ENCODE measurements at regions not wholly inside any gene's neighbourhood (a gene's known extent, or its start where the extent isn't known, plus 50 kb on each side); places are given as distances from the start of the nearest gene placed in this dataset.
"Not testable (repeated sequence)": the region's sequence is repeated elsewhere in the genome, so short reads cannot be mapped to it uniquely, and the experiment has no call there.

DNA sequence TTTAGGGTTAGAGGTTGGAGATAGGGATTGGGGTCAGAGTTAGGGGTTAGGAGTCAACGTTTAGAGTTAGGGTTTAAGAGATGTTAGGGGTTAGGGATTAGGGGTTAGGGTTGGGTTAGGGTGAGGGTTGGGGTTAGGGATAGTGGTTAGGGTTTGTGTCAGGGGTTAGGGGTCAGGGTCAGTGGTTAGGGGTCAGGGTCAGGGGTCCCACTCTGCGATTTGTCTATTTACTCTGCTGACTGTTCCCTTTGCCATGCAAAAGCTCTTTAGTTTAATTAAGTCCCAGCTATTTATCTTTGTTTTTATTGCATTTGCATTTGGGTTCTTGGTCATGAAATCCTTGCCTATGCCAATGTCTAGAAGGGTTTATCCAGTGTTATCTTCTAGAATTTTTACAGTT lies 1649.3 kb downstream of the SPATA31A7 start:
- H3K9me3 Mint-ChIP-seq (ENCODE audit: insufficient read depth); CTCF ChIA-PET; ATAC-seq; H3K4me3 Mint-ChIP-seq; H3K4me1 Mint-ChIP-seq (ENCODE audit: low read depth); H3K27ac Mint-ChIP-seq; DNase-seq; H3K36me3 Mint-ChIP-seq (ENCODE audit: low read depth); POLR2A ChIA-PET: not testable (repeated sequence)
- peaks cover 19% of the 10 kb centered on the region for H3K27me3 Mint-ChIP-seq (ENCODE audit: low read depth)

DNA sequence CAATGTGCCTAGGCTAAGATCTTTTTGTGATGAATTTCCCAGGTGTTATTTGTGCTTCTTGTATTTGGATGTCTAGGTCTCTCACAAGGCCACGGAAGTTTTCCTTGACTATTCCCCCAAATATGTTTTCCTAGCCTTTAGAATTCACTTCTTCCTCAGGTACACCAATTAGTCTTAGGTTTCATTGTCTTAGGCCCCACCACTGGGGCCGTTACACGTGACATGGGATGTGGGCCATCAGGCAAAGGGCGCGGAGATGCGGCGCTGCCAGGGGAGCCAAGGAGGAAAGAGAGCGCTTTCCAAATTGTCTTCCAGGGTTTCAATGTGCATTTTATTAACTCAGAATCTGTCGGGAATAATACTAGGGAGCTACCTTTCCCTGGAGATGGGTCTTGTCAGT lies 1653.3 kb downstream of the SPATA31A7 start:
- H3K4me3 Mint-ChIP-seq; H3K9me3 Mint-ChIP-seq (ENCODE audit: insufficient read depth); DNase-seq; H3K36me3 Mint-ChIP-seq (ENCODE audit: low read depth); CTCF ChIA-PET; POLR2A ChIA-PET; H3K4me1 Mint-ChIP-seq (ENCODE audit: low read depth); H3K27ac Mint-ChIP-seq; ATAC-seq: not testable (repeated sequence)
- H3K27me3 Mint-ChIP-seq (ENCODE audit: low read depth): peaks cover 17% of the 10 kb centered on the region

DNA sequence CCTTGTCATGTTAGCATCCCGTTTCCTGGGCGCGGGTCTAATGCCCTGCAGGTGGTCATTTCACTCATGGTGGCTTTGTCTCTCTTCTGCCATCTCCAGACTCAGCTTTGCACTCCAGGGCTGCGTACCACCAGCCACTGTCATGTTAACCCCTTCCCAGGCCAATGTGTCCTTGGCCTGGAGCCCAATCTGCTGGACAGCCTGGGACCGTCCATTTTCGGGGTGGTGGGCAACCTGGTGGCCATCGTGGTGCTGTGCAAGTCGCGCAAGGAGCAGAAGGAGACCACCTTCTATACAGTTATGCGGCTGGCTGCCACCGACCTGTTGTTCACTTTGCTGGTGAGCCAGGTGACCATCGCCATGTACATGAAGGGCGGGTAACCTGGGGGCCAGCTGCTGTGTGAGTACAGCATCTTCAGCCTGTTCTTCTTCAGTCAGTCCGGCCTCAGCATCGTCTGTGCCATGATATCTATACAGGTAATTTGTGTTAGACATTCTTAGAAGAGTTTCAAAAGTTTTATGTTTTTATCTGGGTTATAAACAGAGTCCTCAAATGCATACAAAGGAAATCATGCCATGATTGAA lies 1654.0 kb downstream of the SPATA31A7 start:
- DNase-seq; CTCF ChIA-PET; H3K4me3 Mint-ChIP-seq; ATAC-seq; H3K27ac Mint-ChIP-seq; H3K9me3 Mint-ChIP-seq (ENCODE audit: insufficient read depth); H3K4me1 Mint-ChIP-seq (ENCODE audit: low read depth); H3K36me3 Mint-ChIP-seq (ENCODE audit: low read depth); POLR2A ChIA-PET: not testable (repeated sequence)
- peaks cover 14% of the 10 kb centered on the region for H3K27me3 Mint-ChIP-seq (ENCODE audit: low read depth)

DNA sequence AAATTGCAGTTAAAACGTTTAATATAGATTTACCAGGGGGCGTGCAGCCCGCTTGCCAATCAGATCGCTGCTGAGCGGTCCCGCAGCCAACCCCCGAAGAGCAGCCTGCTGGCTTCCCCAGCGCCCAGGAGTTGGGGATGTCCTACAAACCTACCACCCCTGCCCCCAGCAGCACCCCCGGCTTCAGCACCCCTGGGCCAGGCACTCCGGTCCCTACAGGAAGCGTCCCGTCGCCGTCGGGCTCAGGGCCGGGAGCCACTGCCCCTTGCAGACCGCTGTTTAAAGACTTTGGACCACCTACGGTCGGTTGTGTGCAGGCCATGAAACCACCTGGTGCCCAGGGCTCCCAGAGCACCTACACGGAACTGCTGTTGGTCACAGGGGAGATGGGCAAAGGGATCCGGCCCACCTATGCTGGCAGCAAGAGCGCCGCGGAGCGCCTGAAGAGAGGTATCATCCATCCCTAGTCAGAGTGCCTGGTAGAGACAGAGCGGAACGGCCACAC lies 1654.9 kb downstream of the SPATA31A7 start:
- H3K36me3 Mint-ChIP-seq (ENCODE audit: low read depth); H3K9me3 Mint-ChIP-seq (ENCODE audit: insufficient read depth); H3K4me1 Mint-ChIP-seq (ENCODE audit: low read depth); H3K4me3 Mint-ChIP-seq; CTCF ChIA-PET; POLR2A ChIA-PET; H3K27ac Mint-ChIP-seq; DNase-seq: not testable (repeated sequence)
- peaks cover 14% of the 10 kb centered on the region for H3K27me3 Mint-ChIP-seq (ENCODE audit: low read depth)
- peak; percentile 19 for ATAC-seq

DNA sequence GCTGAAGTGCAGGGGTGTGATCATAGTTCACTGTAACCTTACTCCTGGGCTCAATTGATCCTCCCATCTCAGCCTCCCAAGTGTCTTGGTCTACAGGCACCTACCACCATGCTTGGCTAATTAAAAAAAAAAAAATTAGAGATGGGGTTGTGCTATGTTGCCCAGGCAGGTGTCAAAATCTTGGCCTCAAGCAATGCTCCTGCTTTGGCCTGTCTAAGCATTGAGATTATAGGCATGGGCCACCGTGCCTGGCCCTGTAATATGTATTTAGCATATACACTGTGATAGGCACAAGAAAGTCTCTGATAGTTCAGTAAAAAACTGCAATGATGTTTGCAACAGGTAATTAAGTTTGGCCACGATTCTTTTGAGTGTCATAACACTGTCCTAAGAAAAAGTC lies 1658.4 kb downstream of the SPATA31A7 start:
- H3K36me3 Mint-ChIP-seq (ENCODE audit: low read depth); H3K4me1 Mint-ChIP-seq (ENCODE audit: low read depth); H3K27me3 Mint-ChIP-seq (ENCODE audit: low read depth); DNase-seq; ATAC-seq; POLR2A ChIA-PET; H3K27ac Mint-ChIP-seq; H3K9me3 Mint-ChIP-seq (ENCODE audit: insufficient read depth); H3K4me3 Mint-ChIP-seq; CTCF ChIA-PET: not testable (repeated sequence)

DNA sequence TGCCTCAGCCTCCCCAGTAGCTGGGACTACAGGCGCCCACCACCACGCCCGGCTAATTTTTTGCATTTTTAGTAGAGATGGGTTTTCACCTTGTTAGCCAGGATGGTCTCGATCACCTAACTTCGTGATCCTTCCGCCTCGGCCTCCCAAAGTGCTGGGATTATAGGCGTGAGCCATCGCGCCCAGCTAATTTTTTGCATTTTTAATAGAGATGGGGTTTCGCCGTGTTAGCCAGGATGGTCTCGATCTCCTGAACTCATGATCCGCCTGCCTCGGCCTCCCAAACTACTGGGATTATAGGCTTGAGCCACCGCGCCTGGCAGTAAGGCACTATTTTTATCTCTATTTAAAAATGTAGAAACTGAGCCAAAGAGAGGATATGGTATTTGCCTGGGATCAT lies 1660.2 kb downstream of the SPATA31A7 start:
- H3K4me1 Mint-ChIP-seq (ENCODE audit: low read depth); H3K36me3 Mint-ChIP-seq (ENCODE audit: low read depth); DNase-seq; H3K9me3 Mint-ChIP-seq (ENCODE audit: insufficient read depth); H3K4me3 Mint-ChIP-seq; H3K27ac Mint-ChIP-seq; ATAC-seq; CTCF ChIA-PET; POLR2A ChIA-PET; H3K27me3 Mint-ChIP-seq (ENCODE audit: low read depth): not testable (repeated sequence)

DNA sequence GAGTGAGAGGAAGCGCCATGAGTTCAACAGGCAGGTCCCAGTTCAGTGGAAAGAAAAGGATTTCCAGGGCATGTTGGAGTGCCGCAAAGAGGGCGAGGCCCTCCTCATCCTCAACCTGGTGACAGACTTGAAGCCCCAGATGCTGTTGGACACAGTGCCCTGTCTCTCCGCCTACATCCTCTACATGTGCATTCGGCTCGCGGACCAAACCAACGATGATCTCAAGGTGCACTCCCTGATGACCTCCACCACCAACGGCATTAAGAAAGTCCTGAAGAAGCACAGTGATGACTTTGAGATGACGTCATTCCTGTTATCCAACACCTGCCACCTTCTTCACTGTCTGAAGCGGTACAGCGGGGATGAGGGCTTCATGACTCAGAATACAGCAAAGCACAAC lies 1667.4 kb downstream of the SPATA31A7 start:
- DNase-seq; POLR2A ChIA-PET; CTCF ChIA-PET; H3K36me3 Mint-ChIP-seq (ENCODE audit: low read depth); H3K27me3 Mint-ChIP-seq (ENCODE audit: low read depth); ATAC-seq; H3K27ac Mint-ChIP-seq; H3K9me3 Mint-ChIP-seq (ENCODE audit: insufficient read depth); H3K4me3 Mint-ChIP-seq; H3K4me1 Mint-ChIP-seq (ENCODE audit: low read depth): not testable (repeated sequence)

DNA sequence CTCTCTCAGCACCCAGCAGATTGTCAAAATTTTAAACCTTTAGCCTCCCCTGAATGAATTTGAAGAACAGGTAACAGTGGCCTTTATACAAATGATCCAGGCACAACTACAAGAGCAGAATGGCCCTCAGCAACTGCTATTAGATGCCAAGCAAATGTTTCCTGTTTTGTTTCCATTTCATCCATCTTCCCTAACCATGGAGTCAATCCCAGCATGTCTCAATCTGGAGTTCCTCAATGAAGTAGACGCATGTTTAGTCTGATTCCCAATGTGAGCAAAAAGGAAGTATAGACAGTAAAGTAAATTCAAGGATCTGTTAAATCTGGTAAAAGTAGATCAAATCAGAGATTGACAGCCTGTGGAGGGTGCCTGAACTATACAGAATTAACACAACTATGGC lies 1668.4 kb downstream of the SPATA31A7 start:
- H3K36me3 Mint-ChIP-seq (ENCODE audit: low read depth); H3K27ac Mint-ChIP-seq; H3K9me3 Mint-ChIP-seq (ENCODE audit: insufficient read depth); DNase-seq; H3K4me3 Mint-ChIP-seq; CTCF ChIA-PET; POLR2A ChIA-PET; ATAC-seq; H3K4me1 Mint-ChIP-seq (ENCODE audit: low read depth): not testable (repeated sequence)
- H3K27me3 Mint-ChIP-seq (ENCODE audit: low read depth): peaks cover 15% of the 10 kb centered on the region

DNA sequence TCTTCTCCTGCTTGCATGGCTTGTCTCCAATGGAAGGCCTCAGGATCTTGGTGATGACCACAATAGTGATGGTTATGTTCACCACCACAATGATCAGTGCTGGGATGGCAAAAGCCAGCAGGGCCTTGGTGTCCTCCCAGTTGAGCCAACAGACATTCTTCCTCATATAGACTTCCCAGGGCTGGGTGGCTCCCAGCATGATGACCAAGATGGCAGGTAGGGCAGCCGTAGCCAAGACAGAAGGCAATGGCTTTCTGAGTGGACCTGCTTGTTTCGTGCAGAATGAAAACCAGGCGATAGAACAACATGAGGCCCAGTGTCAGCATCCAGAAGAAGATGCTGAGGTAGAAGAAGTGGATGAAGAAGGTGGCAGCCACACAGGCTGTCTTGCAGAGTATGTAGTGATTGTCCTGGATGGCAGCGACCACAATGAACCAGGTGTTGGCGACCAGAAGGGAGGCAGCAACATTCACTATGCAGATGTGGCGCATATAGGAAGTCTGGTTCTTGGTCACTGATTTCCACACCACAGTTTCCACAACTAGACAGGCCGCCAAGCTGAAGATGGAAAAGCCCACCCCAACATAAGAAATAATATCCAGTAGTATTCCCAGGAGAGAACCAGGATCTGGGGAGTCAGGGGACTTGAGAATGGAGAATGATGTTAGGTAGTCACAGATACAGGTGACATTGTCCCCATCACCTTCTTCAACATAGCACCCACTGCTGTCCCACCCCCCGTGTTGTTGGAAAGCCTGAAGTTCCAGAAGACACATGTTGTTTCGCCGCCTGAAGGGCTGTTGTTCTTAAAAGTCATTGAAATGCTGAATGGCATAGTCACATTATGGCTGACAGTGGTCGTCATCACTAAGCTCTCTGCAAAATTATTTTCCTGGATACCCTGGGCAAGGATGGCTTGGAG lies 1671.4 kb downstream of the SPATA31A7 start:
- POLR2A ChIA-PET; CTCF ChIA-PET; H3K4me3 Mint-ChIP-seq; DNase-seq; H3K36me3 Mint-ChIP-seq (ENCODE audit: low read depth); H3K9me3 Mint-ChIP-seq (ENCODE audit: insufficient read depth); ATAC-seq; H3K27ac Mint-ChIP-seq; H3K4me1 Mint-ChIP-seq (ENCODE audit: low read depth): not testable (repeated sequence)
- peaks cover 32% of the 10 kb centered on the region for H3K27me3 Mint-ChIP-seq (ENCODE audit: low read depth)

DNA sequence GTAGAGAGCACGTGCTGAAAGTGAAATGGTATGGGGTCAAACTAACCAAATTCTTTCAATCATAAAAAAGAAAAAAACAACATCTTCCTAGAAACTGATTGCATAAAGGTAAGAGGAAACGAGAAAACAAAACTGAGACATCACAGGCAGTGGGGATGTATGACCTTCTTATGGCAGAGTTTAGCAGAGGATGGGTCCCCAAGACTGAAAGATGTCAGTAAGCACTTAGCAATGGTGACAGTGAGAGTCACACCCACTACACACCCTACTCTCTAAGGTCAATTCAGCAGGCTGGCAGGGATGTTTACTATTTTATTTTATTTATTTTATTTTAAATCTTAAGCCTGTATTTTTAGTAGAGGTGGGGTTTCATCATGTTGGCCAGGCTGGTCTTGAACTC lies 1672.3 kb downstream of the SPATA31A7 start:
- H3K27me3 Mint-ChIP-seq (ENCODE audit: low read depth): peaks cover 37% of the 10 kb centered on the region
- H3K4me3 Mint-ChIP-seq; ATAC-seq; H3K27ac Mint-ChIP-seq; H3K9me3 Mint-ChIP-seq (ENCODE audit: insufficient read depth); CTCF ChIA-PET; DNase-seq; POLR2A ChIA-PET; H3K36me3 Mint-ChIP-seq (ENCODE audit: low read depth); H3K4me1 Mint-ChIP-seq (ENCODE audit: low read depth): not testable (repeated sequence)

DNA sequence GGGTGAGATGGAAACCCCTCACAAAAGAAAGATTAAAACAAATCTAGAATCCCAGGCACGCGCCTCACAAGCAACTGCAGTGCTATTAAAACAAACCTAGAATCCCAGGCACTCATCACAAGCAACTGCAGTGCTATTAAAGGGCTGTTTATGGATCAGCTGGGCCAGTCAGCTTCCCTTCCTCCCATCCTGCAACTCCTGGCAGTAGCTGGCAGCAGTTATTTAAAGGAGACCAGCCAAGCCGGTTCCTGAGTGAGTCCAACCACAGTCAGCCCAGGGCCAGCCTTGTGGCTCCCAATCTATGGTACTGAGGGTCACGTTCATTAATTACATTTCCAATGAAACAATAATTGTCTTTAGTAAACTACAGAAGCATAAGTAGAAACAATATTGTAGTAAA lies 1673.5 kb downstream of the SPATA31A7 start:
- DNase-seq; CTCF ChIA-PET; H3K4me3 Mint-ChIP-seq; POLR2A ChIA-PET; H3K27ac Mint-ChIP-seq; ATAC-seq; H3K36me3 Mint-ChIP-seq (ENCODE audit: low read depth); H3K9me3 Mint-ChIP-seq (ENCODE audit: insufficient read depth); H3K4me1 Mint-ChIP-seq (ENCODE audit: low read depth): not testable (repeated sequence)
- H3K27me3 Mint-ChIP-seq (ENCODE audit: low read depth): peaks cover 35% of the 10 kb centered on the region

DNA sequence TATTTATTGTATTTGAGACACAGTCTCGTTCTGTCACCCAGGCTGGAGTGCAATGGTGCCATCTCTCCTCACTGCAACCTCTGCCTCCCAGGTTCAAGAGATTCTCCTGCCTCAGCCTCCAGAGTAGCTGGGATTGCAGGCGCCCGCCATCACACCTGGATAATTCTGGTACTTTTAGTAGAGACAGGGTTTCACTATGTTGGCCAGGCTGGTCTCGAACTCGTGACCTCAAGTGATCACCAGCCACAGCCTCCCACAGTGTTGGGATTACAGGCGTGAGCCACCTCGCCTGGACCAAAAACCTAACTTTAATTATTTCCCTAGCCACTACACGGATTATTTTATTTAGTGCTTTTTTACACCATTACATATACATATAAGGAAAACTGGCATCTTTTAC lies 1674.0 kb downstream of the SPATA31A7 start:
- POLR2A ChIA-PET; H3K9me3 Mint-ChIP-seq (ENCODE audit: insufficient read depth); H3K4me3 Mint-ChIP-seq; CTCF ChIA-PET; H3K36me3 Mint-ChIP-seq (ENCODE audit: low read depth); ATAC-seq; H3K4me1 Mint-ChIP-seq (ENCODE audit: low read depth); DNase-seq; H3K27ac Mint-ChIP-seq: not testable (repeated sequence)
- H3K27me3 Mint-ChIP-seq (ENCODE audit: low read depth): peaks cover 33% of the 10 kb centered on the region
